ENCODE measurements at regions not wholly inside any gene's neighbourhood (a gene's known extent, or its start where the extent isn't known, plus 50 kb on each side); places are given as distances from the start of the nearest gene placed in this dataset.

DNA sequence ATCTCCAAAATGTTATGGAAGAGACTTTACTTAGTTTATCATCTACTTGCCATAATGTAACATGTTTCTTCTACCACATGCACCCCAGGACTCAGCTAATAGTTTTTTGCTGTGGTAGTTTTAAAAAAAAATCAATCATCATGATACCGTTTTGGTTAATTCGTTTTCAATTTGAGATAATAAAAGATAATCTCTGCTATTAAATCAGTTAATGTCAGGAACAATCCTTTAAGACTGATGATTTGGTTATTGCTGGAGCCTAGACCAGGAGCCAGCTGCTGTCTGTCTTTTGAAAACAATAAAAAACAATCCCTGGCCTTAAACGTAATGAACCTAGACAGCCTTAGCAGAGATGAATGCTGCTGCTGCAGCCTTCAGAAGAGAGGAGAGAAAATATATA, 403.7 kb downstream of the OXSM start:
- Histone ChIP-seq H3K9me3 (ENCODE audit: control insufficient read depth in 4 of 4, low read length in 3 of 4) (no peaks in the 10 kb centered on the region), H3K9ac (ENCODE audit: low read depth in 1 of 2, low read length in 2 of 2) (no peak overlapping the region), H3K36me3 (ENCODE audit: control insufficient read depth in 4 of 4, insufficient read depth in 3 of 4, low read depth in 1 of 4, low read length in 3 of 4) (no peaks in the 10 kb centered on the region), H3K27me3 (ENCODE audit: control insufficient read depth in 4 of 4, insufficient read depth in 4 of 4, low read length in 3 of 4) (no peaks in the 10 kb centered on the region), H3K27ac (ENCODE audit: low read depth in 1 of 2, low read length in 2 of 2) (no peak overlapping the region), H3K4me1 (ENCODE audit: control insufficient read depth in 4 of 4, insufficient read depth in 4 of 4, low read length in 3 of 4) (no peaks in the 10 kb centered on the region), H3K4me3 (ENCODE audit: low read depth in 1 of 3, low read length in 3 of 3) (no peak overlapping the region)
- no peak for TF ChIP-seq SP1 (IDR thresholded peaks at IDR 0.05)
- no peak for TF ChIP-seq EGR1 (IDR thresholded peaks at IDR 0.05; ENCODE audit: low read depth in 2 of 2)
- TF ChIP-seq GABPA (IDR thresholded peaks at IDR 0.05 in 1 of 2, conservative IDR thresholded peaks at IDR 0.05 in 1 of 2) = no peak
- no peak for TF ChIP-seq RXRA (IDR thresholded peaks at IDR 0.05)
- WGBS = 52% methylated on average over 3 of the region's 3 CpGs
- no peak for DNase-seq (ENCODE audit: low spot score)

DNA sequence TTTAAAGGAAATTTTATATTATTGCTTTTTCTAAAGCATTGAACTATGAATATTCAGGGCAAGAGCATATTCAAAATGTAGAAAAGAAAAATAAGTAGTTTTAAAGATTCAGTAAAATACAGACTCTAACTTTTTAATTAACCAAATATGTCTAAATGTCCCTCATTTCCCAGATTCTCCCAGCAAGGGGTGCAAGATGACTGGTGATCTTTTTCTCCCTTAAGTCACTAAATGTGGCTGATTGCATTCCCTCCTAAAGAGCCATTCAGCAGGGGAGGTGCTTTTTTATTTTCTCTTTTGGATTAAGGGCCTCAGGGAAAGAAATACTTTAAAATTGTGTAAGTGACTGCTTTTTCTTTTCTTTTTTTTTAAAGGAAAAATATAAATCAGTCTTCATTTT, 406.9 kb downstream of the OXSM start:
- Histone ChIP-seq H3K36me3 (ENCODE audit: control insufficient read depth in 4 of 4, insufficient read depth in 3 of 4, low read depth in 1 of 4, low read length in 3 of 4) (no peaks in the 10 kb centered on the region), H3K27me3 (ENCODE audit: control insufficient read depth in 4 of 4, insufficient read depth in 4 of 4, low read length in 3 of 4) (no peaks in the 10 kb centered on the region), H3K4me1 (ENCODE audit: control insufficient read depth in 4 of 4, insufficient read depth in 4 of 4, low read length in 3 of 4) (no peaks in the 10 kb centered on the region), H3K9me3 (ENCODE audit: control insufficient read depth in 4 of 4, low read length in 3 of 4) (no peaks in the 10 kb centered on the region), H3K27ac (ENCODE audit: low read depth in 1 of 2, low read length in 2 of 2) (no peak overlapping the region), H3K9ac (ENCODE audit: low read depth in 1 of 2, low read length in 2 of 2) (no peak overlapping the region), H3K4me3 (ENCODE audit: low read depth in 1 of 3, low read length in 3 of 3) (no peak overlapping the region)
- DNase-seq (ENCODE audit: low spot score) = no peak
- TF ChIP-seq YY1 (IDR thresholded peaks at IDR 0.05) (no peak), SP1 (IDR thresholded peaks at IDR 0.05) (no peak), EGR1 (IDR thresholded peaks at IDR 0.05; ENCODE audit: low read depth in 2 of 2) (no peak), JUND (IDR thresholded peaks at IDR 0.05) (no peak), HNF4G (IDR thresholded peaks at IDR 0.05) (no peak), RAD21 (IDR thresholded peaks at IDR 0.05) (no peak)
- TF ChIP-seq, protein P1, sequence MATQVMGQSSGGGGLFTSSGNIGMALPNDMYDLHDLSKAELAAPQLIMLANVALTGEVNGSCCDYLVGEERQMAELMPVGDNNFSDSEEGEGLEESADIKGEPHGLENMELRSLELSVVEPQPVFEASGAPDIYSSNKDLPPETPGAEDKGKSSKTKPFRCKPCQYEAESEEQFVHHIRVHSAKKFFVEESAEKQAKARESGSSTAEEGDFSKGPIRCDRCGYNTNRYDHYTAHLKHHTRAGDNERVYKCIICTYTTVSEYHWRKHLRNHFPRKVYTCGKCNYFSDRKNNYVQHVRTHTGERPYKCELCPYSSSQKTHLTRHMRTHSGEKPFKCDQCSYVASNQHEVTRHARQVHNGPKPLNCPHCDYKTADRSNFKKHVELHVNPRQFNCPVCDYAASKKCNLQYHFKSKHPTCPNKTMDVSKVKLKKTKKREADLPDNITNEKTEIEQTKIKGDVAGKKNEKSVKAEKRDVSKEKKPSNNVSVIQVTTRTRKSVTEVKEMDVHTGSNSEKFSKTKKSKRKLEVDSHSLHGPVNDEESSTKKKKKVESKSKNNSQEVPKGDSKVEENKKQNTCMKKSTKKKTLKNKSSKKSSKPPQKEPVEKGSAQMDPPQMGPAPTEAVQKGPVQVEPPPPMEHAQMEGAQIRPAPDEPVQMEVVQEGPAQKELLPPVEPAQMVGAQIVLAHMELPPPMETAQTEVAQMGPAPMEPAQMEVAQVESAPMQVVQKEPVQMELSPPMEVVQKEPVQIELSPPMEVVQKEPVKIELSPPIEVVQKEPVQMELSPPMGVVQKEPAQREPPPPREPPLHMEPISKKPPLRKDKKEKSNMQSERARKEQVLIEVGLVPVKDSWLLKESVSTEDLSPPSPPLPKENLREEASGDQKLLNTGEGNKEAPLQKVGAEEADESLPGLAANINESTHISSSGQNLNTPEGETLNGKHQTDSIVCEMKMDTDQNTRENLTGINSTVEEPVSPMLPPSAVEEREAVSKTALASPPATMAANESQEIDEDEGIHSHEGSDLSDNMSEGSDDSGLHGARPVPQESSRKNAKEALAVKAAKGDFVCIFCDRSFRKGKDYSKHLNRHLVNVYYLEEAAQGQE (IDR thresholded peaks at IDR 0.05) = no peak

- Histone ChIP-seq H3K27me3 (ENCODE audit: control insufficient read depth in 4 of 4, insufficient read depth in 4 of 4, low read length in 3 of 4) (no peaks in the 10 kb centered on the region), H3K36me3 (ENCODE audit: control insufficient read depth in 4 of 4, insufficient read depth in 3 of 4, low read depth in 1 of 4, low read length in 3 of 4) (no peaks in the 10 kb centered on the region), H3K9me3 (ENCODE audit: control insufficient read depth in 4 of 4, low read length in 3 of 4) (no peaks in the 10 kb centered on the region), H3K4me1 (ENCODE audit: control insufficient read depth in 4 of 4, insufficient read depth in 4 of 4, low read length in 3 of 4) (no peaks in the 10 kb centered on the region), H3K4me3 (ENCODE audit: low read depth in 1 of 3, low read length in 3 of 3) (no peak overlapping the region), H3K27ac (ENCODE audit: low read depth in 1 of 2, low read length in 2 of 2) (no peak overlapping the region), H3K9ac (ENCODE audit: low read depth in 1 of 2, low read length in 2 of 2) (no peak overlapping the region)
- TF ChIP-seq RXRA (IDR thresholded peaks at IDR 0.05) = no peak
- no peak for TF ChIP-seq JUND (IDR thresholded peaks at IDR 0.05)
- TF ChIP-seq YY1 (IDR thresholded peaks at IDR 0.05) = no peak
- no peak for TF ChIP-seq ZBTB33 (IDR thresholded peaks at IDR 0.05)
- no peak for TF ChIP-seq SP1 (IDR thresholded peaks at IDR 0.05)
- no peak for TF ChIP-seq HNF4A (conservative IDR thresholded peaks at IDR 0.05)
- no peak for TF ChIP-seq FOXA1 (IDR thresholded peaks at IDR 0.05)
- TF ChIP-seq, protein P1 (IDR thresholded peaks at IDR 0.05) = no peak
- TF ChIP-seq GABPA (IDR thresholded peaks at IDR 0.05 in 1 of 2, conservative IDR thresholded peaks at IDR 0.05 in 1 of 2) = no peak
- no peak for TF ChIP-seq NR2F2 (IDR thresholded peaks at IDR 0.05)
- TF ChIP-seq, protein P2, sequence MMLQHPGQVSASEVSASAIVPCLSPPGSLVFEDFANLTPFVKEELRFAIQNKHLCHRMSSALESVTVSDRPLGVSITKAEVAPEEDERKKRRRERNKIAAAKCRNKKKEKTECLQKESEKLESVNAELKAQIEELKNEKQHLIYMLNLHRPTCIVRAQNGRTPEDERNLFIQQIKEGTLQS (IDR thresholded peaks at IDR 0.05) = no peak
- no peak for DNase-seq (ENCODE audit: low spot score)
- 63% methylated on average over 2 of the region's 2 CpGs for WGBS
Observed at GRCh38 chr3:26198609-26199008, 408.7 kb downstream of the OXSM start.

Measured in liver (tissue), 7 donors.